Smooth muscle cell (in vitro differentiated cells): ENCODE measurements at regions not wholly inside any gene's neighbourhood (a gene's known extent, or its start where the extent isn't known, plus 50 kb on each side); places are given as distances from the start of the nearest gene placed in this dataset.

Experiments used
- DNase-seq: peaks from one replicate; lab custom pipeline; 2025; ENCODE audit not compliant: unreplicated experiment; lab: John Stamatoyannopoulos, UW
- H2AFZ ChIP-seq: fragments of 200-600 bp; sonication (generic); 2 replicates; pipeline ENCODE4 v1.6.0; 2016; ENCODE audit warnings: antibody characterized with exemption, low read depth, mild to moderate bottlenecking
- H3F3A ChIP-seq: fragments of 200-600 bp; sonication (generic); 2 replicates; pipeline ENCODE4 v1.6.0; 2017; ENCODE audit warnings: antibody characterized with exemption, low read depth
- H3K27ac ChIP-seq: fragments of 200-600 bp; sonication (generic); 2 replicates; pipeline ENCODE4 v1.5.1; 2016; ENCODE audit warnings: low read depth, mild to moderate bottlenecking
- H3K27me3 ChIP-seq: fragments of 200-600 bp; sonication (generic); 2 replicates; pipeline ENCODE4 v1.6.1; 2016; ENCODE audit warnings: low read depth, mild to moderate bottlenecking
- H3K36me3 ChIP-seq: fragments of 200-600 bp; sonication (generic); 2 replicates; pipeline ENCODE4 v1.5.1; 2016; ENCODE audit warnings: low read depth
- H3K4me1 ChIP-seq: fragments of 200-600 bp; sonication (generic); 2 replicates; pipeline ENCODE4 v1.5.1; 2016; ENCODE audit warnings: low read depth
- H3K4me2 ChIP-seq: fragments of 200-600 bp; sonication (generic); 2 replicates; pipeline ENCODE4 v1.6.0; 2016; ENCODE audit warnings: mild to moderate bottlenecking
- H3K4me3 ChIP-seq: fragments of 200-600 bp; sonication (generic); 2 replicates; pipeline ENCODE4 v1.5.1; 2016; ENCODE audit warnings: mild to moderate bottlenecking
- H3K79me2 ChIP-seq: fragments of 200-600 bp; sonication (generic); 2 replicates; pipeline ENCODE4 v1.6.0; 2016; ENCODE audit warnings: low read depth, mild to moderate bottlenecking
- H3K9ac ChIP-seq: fragments of 200-600 bp; sonication (generic); 2 replicates; pipeline ENCODE4 v1.6.0; 2016; ENCODE audit warnings: low read depth
- H3K9me3 ChIP-seq: fragments of 200-600 bp; sonication (generic); replicated peaks from 2 replicates; pipeline ENCODE4 v1.5.1; 2016; ENCODE audit warnings: low read depth
- H4K20me1 ChIP-seq: fragments of 200-600 bp; sonication (generic); 2 replicates; pipeline ENCODE4 v1.6.0; 2016; ENCODE audit warnings: low read depth
- CTCF ChIP-seq: fragments of 200-600 bp; sonication (generic); IDR thresholded peaks from 2 replicates; pipeline ENCODE4 v1.5.1; 2017; ENCODE audit warnings: borderline replicate concordance, mild to moderate bottlenecking, antibody characterized with exemption; ENCODE audit not compliant: insufficient read depth, poor library complexity, severe bottlenecking
- WGBS: methylation state at CpG from one replicate; pipeline ENCODE4 v1.1.7; 2016; ENCODE audit warnings: low lambda C conversion rate; 5-methylcytosine and 5-hydroxymethylcytosine counted together

DNA sequence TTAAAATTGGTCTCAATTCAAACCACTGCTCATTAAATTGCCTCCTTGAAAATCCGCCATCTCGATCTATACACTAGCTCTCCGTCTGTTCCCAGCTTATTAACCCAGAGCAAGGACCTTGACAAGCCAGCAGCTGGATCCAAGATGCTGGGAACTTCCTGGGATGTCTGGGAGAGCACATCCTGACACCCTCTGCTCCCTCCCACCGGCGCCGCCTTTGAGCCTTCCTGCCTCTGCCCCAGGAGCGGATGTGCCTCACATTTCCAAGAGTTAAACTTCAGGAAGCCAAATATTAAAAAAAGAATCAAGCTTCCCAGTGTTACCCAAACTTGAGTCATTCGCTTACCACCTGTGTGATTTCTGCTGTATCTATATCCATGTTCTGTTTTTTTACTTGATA lies 107.9 kb downstream of the HAPSTR1 start:
- no peaks in the 10 kb centered on the region for H3F3A ChIP-seq
- no peak for TF ChIP-seq CTCF
- H4K20me1 ChIP-seq = no peaks in the 10 kb centered on the region
- H3K79me2 ChIP-seq = no peaks in the 10 kb centered on the region
- no peaks in the 10 kb centered on the region for H3K4me1 ChIP-seq
- H3K36me3 ChIP-seq = no peaks in the 10 kb centered on the region
- H3K27me3 ChIP-seq = peaks cover 15% of the 10 kb centered on the region
- WGBS = 87% methylated on average over 8 of the region's 8 CpGs
- H3K27ac ChIP-seq = no peak overlapping the region
- H3K4me2 ChIP-seq = no peak overlapping the region
- DNase-seq = no peak
- no peak overlapping the region for H3K4me3 ChIP-seq
- no peaks in the 10 kb centered on the region for H3K9me3 ChIP-seq
- no peak overlapping the region for H3K9ac ChIP-seq
- H2AFZ ChIP-seq = no peak overlapping the region

GRCh38 chr16:9199751-9200150 lies 108.3 kb downstream of the HAPSTR1 start:
- Histone ChIP-seq H3K4me3 (no peak overlapping the region), H3K79me2 (no peaks in the 10 kb centered on the region), H2AFZ (no peak overlapping the region), H3K27ac (no peak overlapping the region), H3K4me2 (no peak overlapping the region), H3K4me1 (no peaks in the 10 kb centered on the region), H3K27me3 (peaks cover 11% of the 10 kb centered on the region), H3K9ac (no peak overlapping the region), H3F3A (no peaks in the 10 kb centered on the region), H3K36me3 (no peaks in the 10 kb centered on the region), H4K20me1 (no peaks in the 10 kb centered on the region), H3K9me3 (no peaks in the 10 kb centered on the region)
- TF ChIP-seq CTCF = no peak
- 96% methylated on average over 2 of the region's 2 CpGs for WGBS
- DNase-seq = no peak

GRCh38 chr16:9203956-9204355 lies 112.5 kb downstream of the HAPSTR1 start:
- no peak overlapping the region for H2AFZ ChIP-seq
- WGBS = 90% methylated on average over 10 of the region's 10 CpGs
- H3K36me3 ChIP-seq = no peaks in the 10 kb centered on the region
- no peaks in the 10 kb centered on the region for H3K79me2 ChIP-seq
- H3K4me2 ChIP-seq = no peak overlapping the region
- no peaks in the 10 kb centered on the region for H4K20me1 ChIP-seq
- H3K4me1 ChIP-seq = no peaks in the 10 kb centered on the region
- no peak overlapping the region for H3K4me3 ChIP-seq
- DNase-seq = no peak
- H3K9ac ChIP-seq = no peak overlapping the region
- H3K27ac ChIP-seq = no peak overlapping the region
- TF ChIP-seq CTCF = no peak
- peaks cover 17% of the 10 kb centered on the region for H3K27me3 ChIP-seq
- no peaks in the 10 kb centered on the region for H3K9me3 ChIP-seq
- no peaks in the 10 kb centered on the region for H3F3A ChIP-seq

DNA sequence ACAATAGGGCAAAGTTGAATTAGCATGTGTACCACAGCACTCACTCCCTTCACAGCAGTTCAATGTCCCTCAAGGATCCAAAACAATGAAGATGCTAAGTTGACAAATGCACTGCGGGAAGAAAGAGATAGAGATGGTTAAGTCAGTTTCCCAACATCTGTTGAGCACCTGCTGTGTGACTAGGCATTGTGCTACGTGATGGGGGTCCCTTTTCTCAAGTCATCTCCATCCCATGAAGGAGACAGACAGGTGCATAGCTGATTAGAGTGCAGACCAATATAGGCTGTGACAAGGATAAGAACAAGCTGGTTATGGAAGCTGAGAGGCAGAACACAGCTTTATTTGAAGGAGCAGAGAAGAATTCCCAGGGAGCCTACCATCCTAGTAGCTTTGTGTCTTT lies 114.2 kb downstream of the HAPSTR1 start:
- Histone ChIP-seq H3K27me3 (peaks cover 23% of the 10 kb centered on the region), H2AFZ (no peak overlapping the region), H3F3A (no peaks in the 10 kb centered on the region), H3K9me3 (no peaks in the 10 kb centered on the region), H4K20me1 (no peaks in the 10 kb centered on the region), H3K4me3 (no peak overlapping the region), H3K36me3 (no peaks in the 10 kb centered on the region), H3K4me1 (no peaks in the 10 kb centered on the region), H3K4me2 (no peak overlapping the region), H3K9ac (no peak overlapping the region), H3K79me2 (no peaks in the 10 kb centered on the region), H3K27ac (no peak overlapping the region)
- no peak for DNase-seq
- WGBS = 64% methylated on average over 2 of the region's 2 CpGs
- no peak for TF ChIP-seq CTCF
